Keratinocyte (primary cell): ENCODE measurements at regions not wholly inside any gene's neighbourhood (a gene's known extent, or its start where the extent isn't known, plus 50 kb on each side); places are given as distances from the start of the nearest gene placed in this dataset.

ENCODE experiments used
- DNase-seq: peaks from one replicate; pipeline ENCODE4 v3.0.0-alpha.2; 2011; ENCODE audit warnings: low read depth, missing footprints, low spot score
- FAIRE-seq: peaks from 2 replicates; lab custom pipeline; 2011; peaks lifted over from hg19 to GRCh38; lab: Jason Lieb, UNC
- H2AFZ ChIP-seq: 2 replicates; pipeline ENCODE4 v1.6.0; 2012; ENCODE audit warnings: low read length, control low read depth, inconsistent platforms; ENCODE audit not compliant: control insufficient read depth
- H3K27ac ChIP-seq: 2 replicates; pipeline ENCODE4 v1.5.1; 2011; ENCODE audit warnings: low read length; ENCODE audit not compliant: control insufficient read depth, insufficient read depth
- H3K27me3 ChIP-seq: 3 replicates; pipeline ENCODE4 v1.6.0; 2011; ENCODE audit warnings: low read length; ENCODE audit not compliant: control insufficient read depth, insufficient read depth; ENCODE audit errors: extremely low read depth
- H3K36me3 ChIP-seq, 2 experiments: 2 replicates in 1 of 2; 3 replicates in 1 of 2; pipeline ENCODE4 v1.5.1; 2011; ENCODE audit warnings: low read length in 2 of 2, mild to moderate bottlenecking in 1 of 2; ENCODE audit not compliant: control insufficient read depth in 2 of 2, insufficient read depth in 2 of 2; ENCODE audit errors: extremely low read depth in 1 of 2
- H3K4me1 ChIP-seq: 3 replicates; pipeline ENCODE4 v1.5.1; 2011; ENCODE audit warnings: low read length; ENCODE audit not compliant: control insufficient read depth, insufficient read depth; ENCODE audit errors: extremely low read depth
- H3K4me2 ChIP-seq: 3 replicates; pipeline ENCODE4 v1.6.0; 2011; ENCODE audit warnings: low read depth, low read length; ENCODE audit not compliant: control insufficient read depth, insufficient read depth; ENCODE audit errors: extremely low read depth
- H3K4me3 ChIP-seq, 3 experiments: fragments of 200-600 bp in 1 of 3; sonication (generic) in 1 of 3; 2 replicates in 2 of 3; 3 replicates in 1 of 3; pipeline ENCODE4 v1.5.1; 2011 to 2016; ENCODE audit warnings: low read length in 3 of 3, mild to moderate bottlenecking in 3 of 3, control low read depth in 2 of 3, inconsistent platforms in 1 of 3, low read depth in 1 of 3, mixed read lengths in 1 of 3, mixed run types in 1 of 3, moderate library complexity in 1 of 3; ENCODE audit not compliant: control insufficient read depth in 2 of 3, insufficient read depth in 2 of 3; ENCODE audit errors: extremely low read depth in 1 of 3
- H3K79me2 ChIP-seq: 2 replicates; pipeline ENCODE4 v1.6.0; 2012; ENCODE audit warnings: low read length; ENCODE audit not compliant: control insufficient read depth, insufficient read depth
- H3K9ac ChIP-seq: 3 replicates; pipeline ENCODE4 v1.6.0; 2011; ENCODE audit warnings: low read length; ENCODE audit not compliant: control insufficient read depth, insufficient read depth; ENCODE audit errors: extremely low read depth
- H3K9me1 ChIP-seq: 3 replicates; pipeline ENCODE4 v1.6.0; 2011; ENCODE audit warnings: low read length; ENCODE audit not compliant: control insufficient read depth, insufficient read depth; ENCODE audit errors: extremely low read depth
- H3K9me3 ChIP-seq: 2 replicates; pipeline ENCODE4 v1.5.1; 2012; ENCODE audit warnings: low read depth, low read length; ENCODE audit not compliant: control insufficient read depth
- H4K20me1 ChIP-seq: 3 replicates; pipeline ENCODE4 v1.6.0; 2011; ENCODE audit warnings: low read length; ENCODE audit not compliant: control insufficient read depth, insufficient read depth; ENCODE audit errors: extremely low read depth
- CTCF ChIP-seq, 3 experiments: IDR thresholded peaks in 1 of 3; conservative IDR thresholded peaks in 1 of 3; optimal IDR thresholded peaks in 1 of 3; 2 replicates in 2 of 3; 3 replicates in 1 of 3; pipeline versions ENCODE3 to v1.5.1; 2011; ENCODE audit warnings: low read length in 3 of 3, mild to moderate bottlenecking in 3 of 3, moderate library complexity in 2 of 3, control low read depth in 1 of 3, inconsistent platforms in 1 of 3; ENCODE audit not compliant: insufficient read depth in 2 of 3; ENCODE audit errors: extremely low read depth in 1 of 3
- EZH2 ChIP-seq: IDR thresholded peaks from one replicate; pipeline ENCODE4 v1.6.1; 2012; ENCODE audit warnings: inconsistent platforms, mild to moderate bottlenecking, low read length, moderate library complexity
- dilution Hi-C: fragments of 300-500 bp; cut with MboI; formaldehyde crosslinking; loops from one replicate; pipeline ENCODE4 v1.7.0; 2020; ENCODE audit warnings: low sequenced_read_pairs; ENCODE audit not compliant: extremely low pct_ligation_motif_present

GRCh38 chr15:53034767-53035245 is 244.7 kb upstream of the ONECUT1 start:
- H2AFZ ChIP-seq, result no peak overlapping the region
- no peak overlapping the region for H3K27ac ChIP-seq
- no peak overlapping the region for H3K4me2 ChIP-seq
- H3K27me3 ChIP-seq, result no peaks in the 10 kb centered on the region
- H3K9me3 ChIP-seq, result no peaks in the 10 kb centered on the region
- no peaks in the 10 kb centered on the region for H3K79me2 ChIP-seq
- H3K4me1 ChIP-seq, result no peaks in the 10 kb centered on the region
- no peak overlapping the region for H3K9ac ChIP-seq
- dilution Hi-C loops, result no loop called here
- DNase-seq (no peak), FAIRE-seq (no peak)
- H3K36me3 ChIP-seq, result no peaks in the 10 kb centered on the region
- H3K9me1 ChIP-seq, result no peaks in the 10 kb centered on the region
- no peak overlapping the region for H3K4me3 ChIP-seq
- no peaks in the 10 kb centered on the region for H4K20me1 ChIP-seq
- no peak for TF ChIP-seq EZH2
- no peak for TF ChIP-seq CTCF (optimal IDR thresholded peaks at IDR 0.05 in 1 of 3, IDR thresholded peaks at IDR 0.05 in 1 of 3, conservative IDR thresholded peaks at IDR 0.05 in 1 of 3; ENCODE audit: extremely low read depth in 1 of 3, insufficient read depth in 2 of 3, low read length in 3 of 3)

- Histone ChIP-seq H3K9me3 (no peaks in the 10 kb centered on the region), H2AFZ (no peak overlapping the region)
- no peak for FAIRE-seq
Measured at GRCh38 chr15:53033709-53034108, 243.6 kb upstream of the ONECUT1 start.

More at GRCh38 chr15:53033709-53034108, 243.6 kb upstream of the ONECUT1 start:
- no peaks in the 10 kb centered on the region for H3K4me1 ChIP-seq
- no peaks in the 10 kb centered on the region for H3K27me3 ChIP-seq
- H4K20me1 ChIP-seq, result no peaks in the 10 kb centered on the region
- no peaks in the 10 kb centered on the region for H3K9me1 ChIP-seq
- H3K9ac ChIP-seq, result no peak overlapping the region
- no peak for DNase-seq
- no peak overlapping the region for H3K4me3 ChIP-seq
- H3K4me2 ChIP-seq, result no peak overlapping the region
- H3K27ac ChIP-seq, result no peak overlapping the region
- no peaks in the 10 kb centered on the region for H3K79me2 ChIP-seq
- dilution Hi-C loops, result no loop called here
- TF ChIP-seq CTCF (optimal IDR thresholded peaks at IDR 0.05 in 1 of 3, IDR thresholded peaks at IDR 0.05 in 1 of 3, conservative IDR thresholded peaks at IDR 0.05 in 1 of 3; ENCODE audit: extremely low read depth in 1 of 3, insufficient read depth in 2 of 3, low read length in 3 of 3) (no peak), EZH2 (no peak)
- no peaks in the 10 kb centered on the region for H3K36me3 ChIP-seq
